CD14-positive monocyte (primary cell): ENCODE measurements at regions not wholly inside any gene's neighbourhood (a gene's known extent, or its start where the extent isn't known, plus 50 kb on each side); places are given as distances from the start of the nearest gene placed in this dataset.

Experiments
- DNase-seq, 3 donors: peaks; one replicate each; pipeline ENCODE4 v3.0.0-alpha.2; 2011 to 2022
- H2AFZ ChIP-seq: 2 replicates; pipeline ENCODE4 v1.6.0; 2012; ENCODE audit warnings: mild to moderate bottlenecking, low read depth, low read length, inconsistent platforms; ENCODE audit not compliant: insufficient read depth, poor library complexity, severe bottlenecking
- H3K27ac ChIP-seq, 2 donors: 1 replicate in 1 of 2; 2 replicates in 1 of 2; pipeline ENCODE4 v1.5.1; 2012 to 2013; ENCODE audit warnings: low read length in 2 of 2, control low read depth in 1 of 2, inconsistent platforms in 1 of 2, low read depth in 1 of 2, mild to moderate bottlenecking in 1 of 2
- H3K27me3 ChIP-seq, 2 donors: one replicate each; pipeline versions ENCODE4 v1.6.0 to v1.6.1; 2011 to 2013; ENCODE audit warnings: low read length in 2 of 2; ENCODE audit not compliant: control insufficient read depth in 2 of 2, insufficient read depth in 2 of 2
- H3K36me3 ChIP-seq, 2 donors: replicated peaks in 1 of 2; 1 replicate in 1 of 2; 2 replicates in 1 of 2; pipeline versions ENCODE4 v1.5.1 to v1.6.1; 2012 to 2013; ENCODE audit warnings: low read length in 2 of 2, control low read depth in 1 of 2, inconsistent platforms in 1 of 2, mild to moderate bottlenecking in 1 of 2; ENCODE audit not compliant: insufficient read depth in 2 of 2, control insufficient read depth in 1 of 2
- H3K4me1 ChIP-seq, 2 donors: 1 replicate in 1 of 2; 2 replicates in 1 of 2; pipeline versions ENCODE4 v1.5.1 to v1.6.1; 2012 to 2013; ENCODE audit warnings: low read length in 2 of 2, control low read depth in 1 of 2, inconsistent platforms in 1 of 2, mild to moderate bottlenecking in 1 of 2, moderate library complexity in 1 of 2; ENCODE audit not compliant: insufficient read depth in 2 of 2, control insufficient read depth in 1 of 2
- H3K4me2 ChIP-seq: replicated peaks from 2 replicates; pipeline ENCODE3; 2012; ENCODE audit warnings: low read length, moderate library complexity, mild to moderate bottlenecking; ENCODE audit not compliant: poor library complexity, severe bottlenecking; ENCODE audit errors: extremely low read depth
- H3K4me3 ChIP-seq, 3 experiments: fragments of 200-600 bp in 1 of 3; sonication (generic) in 1 of 3; replicated peaks in 1 of 3; 1 replicate in 2 of 3; 2 replicates in 1 of 3; pipeline ENCODE4 v1.5.1; 2011 to 2013; ENCODE audit warnings: low read length in 3 of 3, mild to moderate bottlenecking in 3 of 3, control low read depth in 2 of 3, low read depth in 2 of 3, inconsistent platforms in 1 of 3, moderate library complexity in 1 of 3
- H3K79me2 ChIP-seq: 2 replicates; pipeline ENCODE4 v1.6.0; 2012; ENCODE audit warnings: mild to moderate bottlenecking, control low read depth, inconsistent platforms, low read length, moderate library complexity; ENCODE audit not compliant: insufficient read depth
- H3K9ac ChIP-seq: 2 replicates; pipeline ENCODE4 v1.6.0; 2017; ENCODE audit warnings: low read length, mild to moderate bottlenecking; ENCODE audit not compliant: insufficient read depth, poor library complexity, severe bottlenecking
- H3K9me3 ChIP-seq, 2 donors: replicated peaks in 1 of 2; 1 replicate in 1 of 2; 2 replicates in 1 of 2; pipeline versions ENCODE4 v1.5.1 to v1.6.1; 2012 to 2013; ENCODE audit warnings: low read length in 2 of 2, control low read depth in 1 of 2; ENCODE audit not compliant: control insufficient read depth in 1 of 2, insufficient read depth in 1 of 2
- H4K20me1 ChIP-seq: 2 replicates; pipeline ENCODE4 v1.6.0; 2012; ENCODE audit warnings: mild to moderate bottlenecking, low read length, control low read depth, moderate library complexity; ENCODE audit not compliant: insufficient read depth
- H3K27ac Mint-ChIP-seq, 7 donors: one replicate each; pipeline ENCODE4 v1.8.0; 2020; ENCODE audit warnings: mild to moderate bottlenecking in 7 of 7, mixed read lengths in 7 of 7, moderate library complexity in 6 of 7, inconsistent platforms in 2 of 7
- H3K27me3 Mint-ChIP-seq, 3 donors: one replicate each; pipeline ENCODE4 v1.8.0; 2021 to 2022; ENCODE audit warnings: low read depth in 3 of 3, mild to moderate bottlenecking in 3 of 3, mixed read lengths in 3 of 3, moderate library complexity in 3 of 3, inconsistent platforms in 1 of 3
- H3K36me3 Mint-ChIP-seq, 2 donors: one replicate each; pipeline ENCODE4 v1.8.0; 2020; ENCODE audit warnings: mixed read lengths in 2 of 2, inconsistent platforms in 1 of 2, mild to moderate bottlenecking in 1 of 2
- H3K4me1 Mint-ChIP-seq: one replicate; pipeline ENCODE4 v1.8.0; 2020; ENCODE audit warnings: mild to moderate bottlenecking, mixed read lengths
- H3K4me3 Mint-ChIP-seq, 2 donors: one replicate each; pipeline ENCODE4 v1.8.0; 2020; ENCODE audit warnings: mild to moderate bottlenecking in 2 of 2, mixed read lengths in 2 of 2, moderate library complexity in 1 of 2
- H3K9me3 Mint-ChIP-seq, 7 donors: one replicate each; pipeline ENCODE4 v1.8.0; 2020 to 2022; ENCODE audit warnings: mixed read lengths in 7 of 7, mild to moderate bottlenecking in 6 of 7, moderate library complexity in 6 of 7, inconsistent platforms in 2 of 7
- WGBS: methylation state at CpG from one replicate; pipeline ENCODE4 v1.1.5; 2013; ENCODE audit warnings: missing lambda C conversion rate; ENCODE audit not compliant: insufficient coverage; 5-methylcytosine and 5-hydroxymethylcytosine counted together
- intact Hi-C, 2 donors: fragments of 100-400 bp; cut with micrococcal nuclease; formaldehyde crosslinking; loops; one replicate each; pipeline versions ENCODE4 v1.15.0 to v1.15.1; 2023
- TF ChIP-seq, protein P1 (sequence below): fragments of 200-600 bp; IDR thresholded peaks from one replicate; pipeline ENCODE4 v1.8.0; 2022; ENCODE audit warnings: antibody characterized with exemption, mild to moderate bottlenecking

DNA sequence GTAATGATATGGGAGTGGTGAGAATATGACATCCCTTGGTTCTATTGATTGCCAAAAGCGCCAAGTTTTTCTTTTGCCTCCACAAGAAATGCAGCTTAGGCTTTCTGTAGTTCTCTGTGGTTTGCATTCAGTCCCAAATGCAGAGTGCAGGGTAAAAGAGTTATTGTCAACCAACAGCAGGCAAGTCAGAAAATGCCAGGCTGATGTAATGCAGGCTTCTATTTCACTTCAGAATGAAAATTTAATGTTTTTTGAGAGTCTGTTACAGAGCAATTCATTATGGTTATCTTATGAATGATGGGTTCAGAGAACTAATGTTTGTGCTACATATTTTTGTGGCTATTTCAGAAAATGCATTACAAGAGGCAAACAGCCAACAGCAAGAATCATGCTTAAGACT lies 293.5 kb downstream of the CENPW start:
- WGBS, result 86% methylated on average over 1 of the region's 1 CpG
- no peak overlapping the region for H3K4me2 ChIP-seq

GRCh38 chr6:126640356-126640755 lies 300.4 kb downstream of the CENPW start:
- H3K27me3 ChIP-seq, result no peaks in the 10 kb centered on the region
- no peaks in the 10 kb centered on the region for H3K36me3 Mint-ChIP-seq
- H4K20me1 ChIP-seq, result no peaks in the 10 kb centered on the region
- H3K4me2 ChIP-seq, result no peak overlapping the region
- no peak for DNase-seq
- H3K4me3 ChIP-seq, result no peak overlapping the region
- H3K79me2 ChIP-seq, result no peaks in the 10 kb centered on the region
- no peak overlapping the region for H3K4me3 Mint-ChIP-seq
- H3K4me1 Mint-ChIP-seq, result no peaks in the 10 kb centered on the region
- peaks cover 0 to 3% (median 0%) of the 10 kb centered on the region in 7 donors for H3K9me3 Mint-ChIP-seq
- H3K9ac ChIP-seq, result no peak overlapping the region
- H3K9me3 ChIP-seq, result no peaks in the 10 kb centered on the region
- H3K27ac Mint-ChIP-seq, result no peak overlapping the region
- no peak overlapping the region for H2AFZ ChIP-seq
- WGBS, result no CpG with 5 or more reads among the region's 2 CpGs
- no peaks in the 10 kb centered on the region for H3K4me1 ChIP-seq
- TF ChIP-seq, protein P1, sequence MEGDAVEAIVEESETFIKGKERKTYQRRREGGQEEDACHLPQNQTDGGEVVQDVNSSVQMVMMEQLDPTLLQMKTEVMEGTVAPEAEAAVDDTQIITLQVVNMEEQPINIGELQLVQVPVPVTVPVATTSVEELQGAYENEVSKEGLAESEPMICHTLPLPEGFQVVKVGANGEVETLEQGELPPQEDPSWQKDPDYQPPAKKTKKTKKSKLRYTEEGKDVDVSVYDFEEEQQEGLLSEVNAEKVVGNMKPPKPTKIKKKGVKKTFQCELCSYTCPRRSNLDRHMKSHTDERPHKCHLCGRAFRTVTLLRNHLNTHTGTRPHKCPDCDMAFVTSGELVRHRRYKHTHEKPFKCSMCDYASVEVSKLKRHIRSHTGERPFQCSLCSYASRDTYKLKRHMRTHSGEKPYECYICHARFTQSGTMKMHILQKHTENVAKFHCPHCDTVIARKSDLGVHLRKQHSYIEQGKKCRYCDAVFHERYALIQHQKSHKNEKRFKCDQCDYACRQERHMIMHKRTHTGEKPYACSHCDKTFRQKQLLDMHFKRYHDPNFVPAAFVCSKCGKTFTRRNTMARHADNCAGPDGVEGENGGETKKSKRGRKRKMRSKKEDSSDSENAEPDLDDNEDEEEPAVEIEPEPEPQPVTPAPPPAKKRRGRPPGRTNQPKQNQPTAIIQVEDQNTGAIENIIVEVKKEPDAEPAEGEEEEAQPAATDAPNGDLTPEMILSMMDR, result no peak
- H3K27me3 Mint-ChIP-seq, result no peaks in the 10 kb centered on the region
- H3K27ac ChIP-seq, result no peak overlapping the region
- no peaks in the 10 kb centered on the region for H3K36me3 ChIP-seq
- intact Hi-C loops, result no loop called here

More for the DNA sequence above, 293.5 kb downstream of the CENPW start:
- no peaks in the 10 kb centered on the region for H3K36me3 Mint-ChIP-seq
- Histone ChIP-seq H4K20me1 (no peaks in the 10 kb centered on the region), H3K4me1 (no peaks in the 10 kb centered on the region), H2AFZ (no peak overlapping the region), H3K36me3 (no peaks in the 10 kb centered on the region), H3K4me3 (no peak overlapping the region), H3K9ac (no peak overlapping the region), H3K27ac (no peak overlapping the region), H3K79me2 (no peaks in the 10 kb centered on the region), H3K9me3 (no peaks in the 10 kb centered on the region), H3K27me3 (no peaks in the 10 kb centered on the region)
- no peak overlapping the region for H3K27ac Mint-ChIP-seq
- peaks cover 0 to 1% (median 0%) of the 10 kb centered on the region in 7 donors for H3K9me3 Mint-ChIP-seq
- TF ChIP-seq, protein P1, result no peak
- H3K27me3 Mint-ChIP-seq, result no peaks in the 10 kb centered on the region
- no peaks in the 10 kb centered on the region for H3K4me1 Mint-ChIP-seq
- H3K4me3 Mint-ChIP-seq, result no peak overlapping the region
- intact Hi-C loops, result no loop called here
- no peak for DNase-seq
